ENCODE measurements at regions not wholly inside any gene's neighbourhood (a gene's known extent, or its start where the extent isn't known, plus 50 kb on each side); places are given as distances from the start of the nearest gene placed in this dataset.

GRCh38 chrX:122055460-122055859 is 1008.0 kb downstream of the GLUD2 start (continued):
- TF ChIP-seq ZNF513 (tag by site-specific recombination; IDR thresholded peaks at IDR 0.05) = no peak

GRCh38 chrX:122055979-122056715 is 1008.7 kb downstream of the GLUD2 start:
- Histone ChIP-seq H3K4me1 (ENCODE audit: control insufficient read depth, insufficient read depth, low read length) (no peaks in the 10 kb centered on the region), H3K9me3 (ENCODE audit: control insufficient read depth, insufficient read depth, low read depth, low read length) (no peaks in the 10 kb centered on the region), H3K27ac (ENCODE audit: extremely low read depth, low read depth, low read length) (no peak overlapping the region), H3K4me3 (ENCODE audit: low read depth, low read length) (no peak overlapping the region), H3K36me3 (ENCODE audit: control insufficient read depth in 2 of 2, insufficient read depth in 1 of 2, low read length in 2 of 2) (no peaks in the 10 kb centered on the region)
- CTCF ChIA-PET = no interaction called here
- TF ChIP-seq ZNF202 (tag by site-specific recombination; IDR thresholded peaks at IDR 0.05; ENCODE audit: borderline replicate concordance) (no peak), REPIN1 (tag by site-specific recombination; IDR thresholded peaks at IDR 0.05; ENCODE audit: low read depth) (no peak), PATZ1 (tag by site-specific recombination; IDR thresholded peaks at IDR 0.05) (no peak), ZNF221 (tag by site-specific recombination; IDR thresholded peaks at IDR 0.05; ENCODE audit: borderline replicate concordance) (no peak), ZFP37 (tag by site-specific recombination; IDR thresholded peaks at IDR 0.05) (no peak), ZEB2 (tag by site-specific recombination; IDR thresholded peaks at IDR 0.05) (no peak), ZNF514 (tag by site-specific recombination; IDR thresholded peaks at IDR 0.05) (no peak)
- POLR2A ChIA-PET = no interaction called here

- no peak overlapping the region for H3K27ac ChIP-seq (ENCODE audit: extremely low read depth, low read depth, low read length)
- no peaks in the 10 kb centered on the region for H3K9me3 ChIP-seq (ENCODE audit: control insufficient read depth, insufficient read depth, low read depth, low read length)
- H3K36me3 ChIP-seq (ENCODE audit: control insufficient read depth in 2 of 2, insufficient read depth in 1 of 2, low read length in 2 of 2) = no peaks in the 10 kb centered on the region
- no peak for TF ChIP-seq ZNF544 (tag by site-specific recombination; IDR thresholded peaks at IDR 0.05)
- TF ChIP-seq EGR2 (tag by site-specific recombination; IDR thresholded peaks at IDR 0.05; ENCODE audit: low read depth) = no peak
- TF ChIP-seq ATF2 (tag by site-specific recombination; IDR thresholded peaks at IDR 0.05; ENCODE audit: low read depth) = peak; percentile 67
- TF ChIP-seq ZNF48 (tag by site-specific recombination; IDR thresholded peaks at IDR 0.05) = no peak
- no peak for TF ChIP-seq PRDM1 (tag by site-specific recombination; IDR thresholded peaks at IDR 0.05)
- TF ChIP-seq OSR2 (tag by site-specific recombination; IDR thresholded peaks at IDR 0.05) = no peak
- H3K4me3 ChIP-seq (ENCODE audit: low read depth, low read length) = no peak overlapping the region
- ChIA-PET POLR2A (no interaction called here), CTCF (no interaction called here)
- H3K4me1 ChIP-seq (ENCODE audit: control insufficient read depth, insufficient read depth, low read length) = no peaks in the 10 kb centered on the region
These were observed 1028.8 kb downstream of the GLUD2 start for GRCh38 chrX:122076241-122076640.

- H3K9me3 ChIP-seq (ENCODE audit: control insufficient read depth, insufficient read depth, low read depth, low read length) = no peaks in the 10 kb centered on the region
- ChIA-PET POLR2A (no interaction called here), CTCF (no interaction called here)
- H3K27ac ChIP-seq (ENCODE audit: extremely low read depth, low read depth, low read length) = no peak overlapping the region
- no peaks in the 10 kb centered on the region for H3K4me1 ChIP-seq (ENCODE audit: control insufficient read depth, insufficient read depth, low read length)
- no peak overlapping the region for H3K4me3 ChIP-seq (ENCODE audit: low read depth, low read length)
- TF ChIP-seq ZNF530 (tag by site-specific recombination; IDR thresholded peaks at IDR 0.05; ENCODE audit: low read depth) (no peak), HIC1 (tag by site-specific recombination; IDR thresholded peaks at IDR 0.05) (no peak), OVOL3 (tag by site-specific recombination; IDR thresholded peaks at IDR 0.05) (no peak), ZNF423 (tag by site-specific recombination; IDR thresholded peaks at IDR 0.05) (no peak), ZFP3 (tag by site-specific recombination; IDR thresholded peaks at IDR 0.05; ENCODE audit: low read depth) (no peak), ZNF677 (tag by site-specific recombination; IDR thresholded peaks at IDR 0.05) (no peak), ZEB2 (tag by site-specific recombination; IDR thresholded peaks at IDR 0.05) (no peak)
- H3K36me3 ChIP-seq (ENCODE audit: control insufficient read depth in 2 of 2, insufficient read depth in 1 of 2, low read length in 2 of 2) = no peaks in the 10 kb centered on the region
These were observed 1030.7 kb downstream of the GLUD2 start for GRCh38 chrX:122078079-122078478.
